HepG2 (cell line): ENCODE measurements at regions not wholly inside any gene's neighbourhood (a gene's known extent, or its start where the extent isn't known, plus 50 kb on each side); places are given as distances from the start of the nearest gene placed in this dataset.

ENCODE experiments used
- AKNA ChIP-seq: sonication (generic); formaldehyde crosslinking; IDR thresholded peaks from 2 replicates; pipeline ENCODE4 v1.4.0; 2020; ENCODE audit warnings: missing genetic modification reagents, borderline replicate concordance
- ATAD3A ChIP-seq: sonication (generic); formaldehyde crosslinking; IDR thresholded peaks from 2 replicates; pipeline ENCODE4 v1.4.0; 2020; ENCODE audit warnings: missing genetic modification reagents
- BORCS8-MEF2B ChIP-seq: sonication (generic); formaldehyde crosslinking; IDR thresholded peaks from 2 replicates; pipeline ENCODE4 v1.8.0; 2022; ENCODE audit warnings: mild to moderate bottlenecking, missing genetic modification reagents
- ETV6 ChIP-seq: sonication (generic); formaldehyde crosslinking; conservative IDR thresholded peaks from 2 replicates; pipeline ENCODE4 v1.4.0; 2020; ENCODE audit warnings: missing genetic modification reagents
- HOXA9 ChIP-seq: sonication (generic); formaldehyde crosslinking; IDR thresholded peaks from 2 replicates; pipeline ENCODE4 v1.8.1; 2022; ENCODE audit warnings: missing genetic modification reagents, mild to moderate bottlenecking, moderate library complexity, borderline replicate concordance
- MYPOP ChIP-seq: sonication (generic); formaldehyde crosslinking; IDR thresholded peaks from 2 replicates; pipeline ENCODE4 v1.8.1; 2023; ENCODE audit warnings: mild to moderate bottlenecking, moderate library complexity, missing genetic modification reagents
- NFE2L1 ChIP-seq: sonication (generic); formaldehyde crosslinking; IDR thresholded peaks from 2 replicates; pipeline ENCODE4 v1.4.0; 2020; ENCODE audit warnings: missing genetic modification reagents, mild to moderate bottlenecking, borderline replicate concordance
- PPARG ChIP-seq: conservative IDR thresholded peaks from 2 replicates; pipeline ENCODE4 v1.6.1; 2016; ENCODE audit warnings: missing biosample characterization, missing genetic modification reagents
- SP5 ChIP-seq: IDR thresholded peaks from 2 replicates; pipeline ENCODE4 v1.6.1; 2016; ENCODE audit warnings: low read depth, borderline replicate concordance
- TBL1XR1 ChIP-seq: fragments of 150-350 bp; IDR thresholded peaks from 2 replicates; pipeline ENCODE4 v1.6.1; 2014; ENCODE audit warnings: borderline replicate concordance, low read length; ENCODE audit not compliant: partially characterized antibody
- THAP11 ChIP-seq: IDR thresholded peaks from 2 replicates; pipeline ENCODE4 v1.6.1; 2016; ENCODE audit warnings: missing biosample characterization, missing genetic modification reagents
- TSC22D2 ChIP-seq: sonication (generic); formaldehyde crosslinking; IDR thresholded peaks from 2 replicates; pipeline ENCODE4 v1.5.1; 2020; ENCODE audit warnings: missing genetic modification reagents, mild to moderate bottlenecking, borderline replicate concordance
- YEATS4 ChIP-seq: sonication (generic); formaldehyde crosslinking; IDR thresholded peaks from 2 replicates; pipeline ENCODE4 v1.4.0; 2020; ENCODE audit warnings: missing genetic modification reagents, borderline replicate concordance
- ZBTB34 ChIP-seq: sonication (generic); formaldehyde crosslinking; IDR thresholded peaks from 2 replicates; pipeline ENCODE4 v1.8.0; 2022; ENCODE audit warnings: mild to moderate bottlenecking, missing genetic modification reagents
- ZNF335 ChIP-seq: sonication (generic); formaldehyde crosslinking; IDR thresholded peaks from 2 replicates; pipeline ENCODE4 v1.4.0; 2020; ENCODE audit warnings: missing genetic modification reagents
- TF ChIP-seq, protein P1 (sequence below): sonication (generic); formaldehyde crosslinking; IDR thresholded peaks from 2 replicates; pipeline ENCODE4 v1.8.1; 2023; ENCODE audit warnings: mild to moderate bottlenecking, inconsistent platforms, moderate library complexity, missing genetic modification reagents, borderline replicate concordance
- TF ChIP-seq, protein P2 (sequence below): sonication (generic); formaldehyde crosslinking; IDR thresholded peaks from 2 replicates; pipeline ENCODE4 v1.4.0; 2020; ENCODE audit warnings: missing genetic modification reagents
- TF ChIP-seq, protein P3 (sequence below): sonication (generic); formaldehyde crosslinking; IDR thresholded peaks from 2 replicates; pipeline ENCODE4 v1.8.0; 2023; ENCODE audit warnings: mild to moderate bottlenecking, missing genetic modification reagents

- TF ChIP-seq, protein P1, sequence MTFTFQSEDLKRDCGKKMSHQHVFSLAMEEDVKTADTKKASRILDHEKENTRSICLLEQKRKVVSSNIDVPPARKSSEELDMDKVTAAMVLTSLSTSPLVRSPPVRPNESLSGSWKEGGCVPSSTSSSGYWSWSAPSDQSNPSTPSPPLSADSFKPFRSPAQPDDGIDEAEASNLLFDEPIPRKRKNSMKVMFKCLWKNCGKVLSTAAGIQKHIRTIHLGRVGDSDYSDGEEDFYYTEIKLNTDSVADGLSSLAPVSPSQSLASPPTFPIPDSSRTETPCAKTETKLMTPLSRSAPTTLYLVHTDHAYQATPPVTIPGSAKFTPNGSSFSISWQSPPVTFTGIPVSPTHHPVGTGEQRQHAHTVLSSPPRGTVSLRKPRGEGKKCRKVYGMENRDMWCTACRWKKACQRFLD, result no peak
- TF ChIP-seq YEATS4 (no peak), TBL1XR1 (no peak), ETV6 (CRISPR knock-in tag) (no peak), TSC22D2 (CRISPR knock-in tag) (no peak), NFE2L1 (no peak), MYPOP (CRISPR knock-in tag) (no peak), ATAD3A (CRISPR knock-in tag) (no peak), THAP11 (CRISPR knock-in tag) (peak; percentile 55; the same call in 1 of the 2 replicates), BORCS8-MEF2B (no peak), ZBTB34 (no peak), HOXA9 (CRISPR knock-in tag) (no peak), ZNF335 (CRISPR knock-in tag) (no peak), AKNA (CRISPR knock-in tag) (no peak), SP5 (no peak), PPARG (CRISPR knock-in tag) (no peak)
- TF ChIP-seq, protein P2, sequence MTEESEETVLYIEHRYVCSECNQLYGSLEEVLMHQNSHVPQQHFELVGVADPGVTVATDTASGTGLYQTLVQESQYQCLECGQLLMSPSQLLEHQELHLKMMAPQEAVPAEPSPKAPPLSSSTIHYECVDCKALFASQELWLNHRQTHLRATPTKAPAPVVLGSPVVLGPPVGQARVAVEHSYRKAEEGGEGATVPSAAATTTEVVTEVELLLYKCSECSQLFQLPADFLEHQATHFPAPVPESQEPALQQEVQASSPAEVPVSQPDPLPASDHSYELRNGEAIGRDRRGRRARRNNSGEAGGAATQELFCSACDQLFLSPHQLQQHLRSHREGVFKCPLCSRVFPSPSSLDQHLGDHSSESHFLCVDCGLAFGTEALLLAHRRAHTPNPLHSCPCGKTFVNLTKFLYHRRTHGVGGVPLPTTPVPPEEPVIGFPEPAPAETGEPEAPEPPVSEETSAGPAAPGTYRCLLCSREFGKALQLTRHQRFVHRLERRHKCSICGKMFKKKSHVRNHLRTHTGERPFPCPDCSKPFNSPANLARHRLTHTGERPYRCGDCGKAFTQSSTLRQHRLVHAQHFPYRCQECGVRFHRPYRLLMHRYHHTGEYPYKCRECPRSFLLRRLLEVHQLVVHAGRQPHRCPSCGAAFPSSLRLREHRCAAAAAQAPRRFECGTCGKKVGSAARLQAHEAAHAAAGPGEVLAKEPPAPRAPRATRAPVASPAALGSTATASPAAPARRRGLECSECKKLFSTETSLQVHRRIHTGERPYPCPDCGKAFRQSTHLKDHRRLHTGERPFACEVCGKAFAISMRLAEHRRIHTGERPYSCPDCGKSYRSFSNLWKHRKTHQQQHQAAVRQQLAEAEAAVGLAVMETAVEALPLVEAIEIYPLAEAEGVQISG (CRISPR knock-in tag), result no peak
- TF ChIP-seq, protein P3, sequence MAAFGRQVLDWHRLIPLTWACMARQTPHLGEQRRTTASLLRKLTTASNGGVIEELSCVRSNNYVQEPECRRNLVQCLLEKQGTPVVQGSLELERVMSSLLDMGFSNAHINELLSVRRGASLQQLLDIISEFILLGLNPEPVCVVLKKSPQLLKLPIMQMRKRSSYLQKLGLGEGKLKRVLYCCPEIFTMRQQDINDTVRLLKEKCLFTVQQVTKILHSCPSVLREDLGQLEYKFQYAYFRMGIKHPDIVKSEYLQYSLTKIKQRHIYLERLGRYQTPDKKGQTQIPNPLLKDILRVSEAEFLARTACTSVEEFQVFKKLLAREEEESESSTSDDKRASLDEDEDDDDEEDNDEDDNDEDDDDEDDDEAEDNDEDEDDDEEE, result no peak
Measured at GRCh38 chr6:140912686-140913085, 1220.0 kb upstream of the GJE1 start (continued).
